NCI-H128 (cell line): ENCODE measurements at regions not wholly inside any gene's neighbourhood (a gene's known extent, or its start where the extent isn't known, plus 50 kb on each side); places are given as distances from the start of the nearest gene placed in this dataset.

Experiments
- DNase-seq: peaks from one replicate; lab custom pipeline; 2025; ENCODE audit not compliant: unreplicated experiment; lab: John Stamatoyannopoulos, UW

- DNase-seq, result no peak
Measured at GRCh38 chr4:156018383-156018782, 64.7 kb upstream of the CTSO start.

DNA sequence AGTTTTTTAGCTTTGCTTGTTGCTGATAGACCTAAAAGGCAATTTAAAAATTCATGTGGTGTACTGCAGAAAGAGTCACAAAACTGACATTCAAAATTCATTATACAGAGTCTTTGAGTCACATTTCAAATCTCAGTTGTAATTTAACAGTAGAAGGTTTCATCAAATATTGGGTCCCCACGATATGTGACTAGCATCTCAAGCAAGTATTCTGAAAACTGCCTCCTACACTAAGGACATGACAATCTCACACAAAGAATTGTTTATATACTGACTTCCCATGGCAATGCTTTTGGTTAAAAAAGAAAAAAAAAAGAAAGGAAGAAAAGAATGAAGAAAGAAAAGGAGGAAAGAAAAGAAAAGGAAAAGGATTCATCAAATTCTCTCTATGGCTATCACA lies 62.1 kb upstream of the CTSO start:
- no peak for DNase-seq

- DNase-seq, result no peak
Measured at GRCh38 chr4:156006192-156006591, 52.5 kb upstream of the CTSO start.
